HG03520 (cell line): ENCODE measurements at regions not wholly inside any gene's neighbourhood (a gene's known extent, or its start where the extent isn't known, plus 50 kb on each side); places are given as distances from the start of the nearest gene placed in this dataset.

Source experiments
- ATAC-seq: cut with Tn5 transposase; IDR thresholded peaks from one replicate; pipeline ENCODE4 v1.9.1; 2021; ENCODE audit warnings: mild to moderate bottlenecking, moderate library complexity; ENCODE audit not compliant: unreplicated experiment

GRCh38 chr5:155402927-155403640 lies 389.5 kb downstream of the KIF4B start:
- no peak for ATAC-seq

GRCh38 chr5:155406815-155407214 lies 393.3 kb downstream of the KIF4B start:
- no peak for ATAC-seq

DNA sequence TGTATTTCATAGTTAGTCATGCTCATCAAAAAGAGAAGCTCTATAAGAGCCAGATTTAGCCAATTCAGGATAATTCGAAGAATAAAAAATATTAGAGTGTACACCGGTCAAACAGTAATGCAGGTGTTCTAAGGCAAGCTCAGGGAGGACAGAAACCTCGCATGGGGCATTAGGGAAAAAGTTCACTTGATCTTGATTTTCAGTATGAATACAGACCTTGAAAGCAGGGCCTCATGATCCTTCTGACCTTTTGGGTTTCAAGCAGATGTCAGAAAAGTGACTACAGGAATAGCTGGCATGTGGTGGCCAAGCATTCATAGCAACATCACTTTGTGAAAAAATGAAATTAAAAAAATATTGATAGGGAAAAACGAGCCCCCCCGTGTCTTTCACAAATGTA lies 394.9 kb downstream of the KIF4B start:
- ATAC-seq = no peak

DNA sequence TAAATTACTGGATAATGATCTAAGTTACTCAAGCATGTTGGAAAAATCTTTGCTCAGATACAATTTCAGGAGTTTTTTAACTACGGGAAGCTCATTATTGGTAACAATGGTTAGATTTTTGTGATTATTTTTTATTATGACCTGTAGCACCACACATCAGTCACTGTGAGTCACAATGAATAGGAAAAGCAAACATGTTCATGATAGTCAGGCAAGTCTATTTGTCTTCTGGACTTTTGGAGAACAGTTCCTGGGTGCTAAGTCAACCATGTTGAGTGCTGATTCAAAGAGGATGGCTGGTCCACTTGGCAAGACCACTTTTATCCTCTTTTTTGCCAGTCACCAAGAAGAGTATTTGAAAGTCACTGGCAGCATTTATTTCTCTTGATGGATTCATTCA lies 403.2 kb downstream of the KIF4B start:
- no peak for ATAC-seq

- no peak for ATAC-seq
Observed at GRCh38 chr5:155418960-155419579, 405.5 kb downstream of the KIF4B start.

- ATAC-seq = no peak
Observed at GRCh38 chr5:155430192-155430591, 416.6 kb downstream of the KIF4B start.

GRCh38 chr5:155434267-155434666 lies 420.7 kb downstream of the KIF4B start:
- no peak for ATAC-seq

GRCh38 chr5:155434681-155435080 lies 421.1 kb downstream of the KIF4B start:
- ATAC-seq = no peak

GRCh38 chr5:155441849-155442248 lies 428.3 kb downstream of the KIF4B start:
- no peak for ATAC-seq

- ATAC-seq = no peak
Observed at GRCh38 chr5:155451106-155451505, 437.6 kb downstream of the KIF4B start.

DNA sequence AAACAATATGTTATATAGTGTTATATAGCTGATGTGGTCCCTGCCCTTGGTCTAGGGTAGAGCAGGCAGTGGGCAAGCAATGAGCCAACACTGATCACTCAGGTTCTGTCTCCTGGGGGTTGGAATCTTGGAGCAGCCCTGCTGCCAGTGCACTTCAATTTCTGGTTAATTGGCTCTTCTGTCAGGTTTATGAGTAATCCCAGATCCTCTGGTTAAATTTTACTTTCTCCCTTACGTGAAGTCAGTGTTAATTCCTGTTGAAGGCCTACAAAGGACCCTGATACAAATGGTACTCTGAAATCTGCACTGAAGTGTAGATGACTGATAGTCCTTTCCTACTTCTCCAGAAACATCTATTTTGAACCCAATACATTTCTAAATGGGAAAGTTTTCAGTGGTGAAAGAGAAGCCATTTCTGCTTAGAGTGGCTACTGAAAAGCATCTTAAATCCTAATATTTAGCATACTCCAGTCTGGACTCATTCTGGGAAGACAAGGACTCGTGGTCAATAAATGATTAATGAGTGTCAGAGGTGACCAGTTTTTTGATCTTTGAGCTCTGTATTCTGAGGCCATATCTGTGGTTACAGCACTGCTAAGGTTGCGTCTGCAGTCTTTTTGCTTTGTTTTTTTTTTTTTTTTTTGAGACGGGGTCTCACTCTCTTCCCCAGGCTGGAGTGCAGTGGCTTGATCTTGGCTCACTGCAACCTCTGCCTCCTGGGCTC lies 442.4 kb downstream of the KIF4B start:
- ATAC-seq = no peak

DNA sequence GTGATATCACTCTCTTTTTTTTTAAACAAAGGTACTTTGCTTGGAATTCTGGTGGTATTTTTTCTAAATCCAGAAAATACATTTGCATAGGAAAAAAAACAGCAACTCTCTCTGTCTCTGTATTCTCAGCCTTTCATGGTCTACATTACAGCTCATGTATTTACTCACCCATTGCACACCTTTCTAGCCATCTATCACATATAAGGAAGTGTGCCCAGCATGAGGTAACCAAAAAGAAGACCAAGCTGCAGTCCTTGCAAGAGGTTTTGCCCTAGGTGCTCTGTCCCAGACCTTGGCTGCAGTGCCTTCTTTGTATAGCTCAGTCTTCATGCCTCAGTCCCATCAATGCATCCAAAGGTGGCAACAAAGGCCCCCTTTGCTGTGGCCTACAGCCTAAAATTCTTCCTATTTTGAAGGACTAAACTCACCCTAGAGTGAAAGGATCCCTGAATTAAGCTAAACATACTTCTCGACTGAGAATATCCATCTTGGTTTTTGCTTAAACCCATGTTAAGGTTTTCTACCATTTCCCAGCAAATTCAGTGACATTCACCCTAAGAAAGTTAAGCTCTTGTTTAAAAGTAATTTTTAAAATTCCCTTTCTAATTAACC lies 446.4 kb downstream of the KIF4B start:
- no peak for ATAC-seq

DNA sequence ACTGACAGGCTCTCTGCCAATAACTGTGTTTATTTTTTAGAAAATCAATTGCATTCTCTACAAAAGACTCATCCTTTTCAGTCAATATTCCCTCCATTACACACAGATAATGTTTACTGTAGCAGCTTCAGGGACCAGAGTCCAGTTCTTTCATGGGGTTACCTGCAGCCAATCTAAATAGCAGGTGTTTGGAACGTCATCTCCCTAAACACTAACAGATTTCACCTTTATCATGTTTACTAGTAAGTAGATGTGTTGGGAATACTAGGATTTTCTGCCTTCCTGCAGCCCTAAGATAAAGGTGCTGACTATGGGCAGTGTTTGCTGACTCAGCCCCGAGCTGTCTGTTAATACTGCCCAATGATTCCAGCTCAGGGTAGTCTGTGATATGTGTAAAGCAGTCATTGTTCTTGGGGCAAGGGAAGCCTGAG lies 447.0 kb downstream of the KIF4B start:
- ATAC-seq = no peak

DNA sequence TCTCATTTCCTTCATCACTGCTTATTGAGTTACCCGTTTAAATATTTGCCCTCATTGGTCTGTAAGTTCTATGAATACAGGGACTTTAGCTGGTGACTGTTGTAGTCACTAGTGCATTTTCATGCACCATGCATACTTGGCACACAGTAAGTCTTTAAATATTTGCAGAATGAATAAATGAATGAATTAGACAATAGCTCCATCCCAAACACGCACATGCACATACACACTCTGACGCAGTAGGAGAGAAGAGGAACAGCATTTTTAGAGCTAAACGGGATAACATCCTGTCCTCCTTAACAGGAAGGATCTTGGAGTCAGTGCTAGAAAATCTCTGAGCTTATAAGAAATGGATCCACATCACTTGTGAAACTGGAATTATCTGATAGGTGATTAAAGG lies 447.7 kb downstream of the KIF4B start:
- ATAC-seq = no peak

DNA sequence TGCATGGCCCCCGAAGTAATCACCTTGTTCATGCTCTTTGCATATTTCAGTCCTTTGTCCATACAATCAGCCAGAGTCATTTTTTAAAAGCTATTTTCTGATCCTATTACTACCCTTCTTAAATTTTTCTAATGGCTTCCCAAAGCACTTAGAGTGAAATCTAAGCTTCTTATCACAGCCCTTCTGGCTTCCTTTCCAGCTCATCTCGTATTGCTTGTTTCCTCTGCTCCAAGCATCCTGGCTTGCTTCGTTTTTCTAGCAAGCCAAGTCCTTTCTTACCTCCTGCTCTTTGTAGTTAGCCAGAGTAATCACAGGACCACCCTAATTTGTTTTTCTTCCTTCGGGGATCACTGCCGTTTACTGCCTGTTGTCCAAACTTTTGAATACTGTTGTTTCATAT lies 453.3 kb downstream of the KIF4B start:
- no peak for ATAC-seq

GRCh38 chr5:155471027-155471426 lies 457.5 kb downstream of the KIF4B start:
- no peak for ATAC-seq

DNA sequence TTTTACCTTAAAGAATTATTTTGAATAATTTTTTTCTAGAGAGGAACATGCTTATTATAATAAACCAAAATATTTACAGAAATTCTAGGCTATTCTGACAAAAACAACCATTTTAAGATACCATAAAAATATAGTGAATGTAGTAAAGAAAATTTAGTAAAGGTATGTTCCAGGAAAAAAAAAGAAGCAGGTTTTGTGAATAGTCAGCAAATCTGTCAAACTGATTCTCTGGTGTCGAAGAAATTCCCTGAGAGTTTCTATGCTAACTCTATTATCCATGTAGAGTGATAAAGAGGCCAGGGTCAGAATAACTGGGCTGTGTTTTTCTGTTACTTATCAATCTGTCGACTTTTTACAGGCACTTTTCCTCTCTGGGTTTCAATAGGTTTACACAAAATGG lies 459.2 kb downstream of the KIF4B start:
- ATAC-seq = no peak

GRCh38 chr5:155475318-155475717 lies 461.8 kb downstream of the KIF4B start:
- ATAC-seq = no peak

- no peak for ATAC-seq
Observed at GRCh38 chr5:155480731-155481131, 467.2 kb downstream of the KIF4B start.

DNA sequence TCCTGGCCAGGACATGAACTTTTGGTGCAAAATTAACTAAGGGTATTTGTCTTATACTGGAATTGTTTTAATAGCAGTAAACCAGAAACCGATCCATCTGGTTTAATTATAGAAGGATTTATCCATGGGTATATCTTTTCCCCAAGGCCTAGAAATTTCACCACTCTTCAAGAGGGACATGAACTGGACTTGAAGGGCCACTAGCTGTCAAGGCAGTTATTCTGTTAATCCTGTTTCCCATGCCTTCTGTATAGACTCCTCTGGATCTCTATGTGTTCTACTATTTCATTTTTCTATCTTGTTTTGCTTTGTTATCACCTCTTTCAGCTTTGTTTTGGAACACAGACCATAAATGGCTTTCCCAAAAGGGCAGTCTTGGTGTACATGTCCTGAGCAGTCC lies 467.6 kb downstream of the KIF4B start:
- no peak for ATAC-seq

DNA sequence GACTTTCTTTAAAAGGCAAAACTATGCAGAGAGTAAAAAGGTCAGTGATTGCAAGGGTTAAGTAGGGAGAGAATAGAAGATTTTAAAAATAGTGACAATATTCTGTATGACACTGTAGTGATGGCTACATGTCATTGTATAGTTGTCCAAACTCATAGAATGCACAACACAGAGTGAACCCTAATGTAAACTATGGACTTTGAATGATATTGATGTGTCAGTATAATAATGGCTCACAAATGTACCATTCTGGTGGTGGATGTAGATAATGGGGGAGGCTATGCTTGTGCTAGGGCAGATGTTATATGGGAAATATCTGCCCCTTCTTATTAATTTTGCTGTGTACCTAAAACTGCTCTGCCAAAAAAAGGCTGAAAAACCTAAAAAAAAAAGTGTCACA lies 468.9 kb downstream of the KIF4B start:
- ATAC-seq = no peak

DNA sequence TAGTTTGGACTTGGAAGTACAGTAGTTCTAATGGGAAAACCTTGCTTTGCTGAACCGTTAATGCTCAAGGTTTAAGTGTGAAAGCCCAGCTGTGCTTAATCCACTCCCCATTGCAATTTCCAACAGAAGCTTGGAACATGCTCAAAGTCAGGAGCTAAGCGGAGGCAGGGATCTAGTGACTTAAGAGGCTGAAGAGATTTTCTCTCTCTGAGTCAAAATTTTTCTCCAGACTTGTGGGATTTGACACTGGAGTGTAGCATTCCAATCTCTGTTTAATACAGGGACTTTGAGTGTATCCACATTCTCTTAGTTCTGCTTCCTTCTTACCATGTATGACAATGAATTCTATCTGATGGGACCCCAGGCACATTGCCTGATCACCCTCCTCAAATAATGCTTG lies 471.8 kb downstream of the KIF4B start:
- no peak for ATAC-seq
